CD14-positive monocyte (primary cell): ENCODE measurements at regions not wholly inside any gene's neighbourhood (a gene's known extent, or its start where the extent isn't known, plus 50 kb on each side); places are given as distances from the start of the nearest gene placed in this dataset.

Source experiments
- DNase-seq, 3 donors: peaks; one replicate each; pipeline ENCODE4 v3.0.0-alpha.2; 2011 to 2022
- H2AFZ ChIP-seq: 2 replicates; pipeline ENCODE4 v1.6.0; 2012; ENCODE audit warnings: mild to moderate bottlenecking, low read depth, low read length, inconsistent platforms; ENCODE audit not compliant: insufficient read depth, poor library complexity, severe bottlenecking
- H3K27ac ChIP-seq, 2 donors: 1 replicate in 1 of 2; 2 replicates in 1 of 2; pipeline ENCODE4 v1.5.1; 2012 to 2013; ENCODE audit warnings: low read length in 2 of 2, control low read depth in 1 of 2, inconsistent platforms in 1 of 2, low read depth in 1 of 2, mild to moderate bottlenecking in 1 of 2
- H3K27me3 ChIP-seq, 2 donors: one replicate each; pipeline versions ENCODE4 v1.6.0 to v1.6.1; 2011 to 2013; ENCODE audit warnings: low read length in 2 of 2; ENCODE audit not compliant: control insufficient read depth in 2 of 2, insufficient read depth in 2 of 2
- H3K36me3 ChIP-seq, 2 donors: replicated peaks in 1 of 2; 1 replicate in 1 of 2; 2 replicates in 1 of 2; pipeline versions ENCODE4 v1.5.1 to v1.6.1; 2012 to 2013; ENCODE audit warnings: low read length in 2 of 2, control low read depth in 1 of 2, inconsistent platforms in 1 of 2, mild to moderate bottlenecking in 1 of 2; ENCODE audit not compliant: insufficient read depth in 2 of 2, control insufficient read depth in 1 of 2
- H3K4me1 ChIP-seq, 2 donors: 1 replicate in 1 of 2; 2 replicates in 1 of 2; pipeline versions ENCODE4 v1.5.1 to v1.6.1; 2012 to 2013; ENCODE audit warnings: low read length in 2 of 2, control low read depth in 1 of 2, inconsistent platforms in 1 of 2, mild to moderate bottlenecking in 1 of 2, moderate library complexity in 1 of 2; ENCODE audit not compliant: insufficient read depth in 2 of 2, control insufficient read depth in 1 of 2
- H3K4me2 ChIP-seq: replicated peaks from 2 replicates; pipeline ENCODE3; 2012; ENCODE audit warnings: low read length, moderate library complexity, mild to moderate bottlenecking; ENCODE audit not compliant: poor library complexity, severe bottlenecking; ENCODE audit errors: extremely low read depth
- H3K4me3 ChIP-seq, 3 experiments: fragments of 200-600 bp in 1 of 3; sonication (generic) in 1 of 3; replicated peaks in 1 of 3; 1 replicate in 2 of 3; 2 replicates in 1 of 3; pipeline ENCODE4 v1.5.1; 2011 to 2013; ENCODE audit warnings: low read length in 3 of 3, mild to moderate bottlenecking in 3 of 3, control low read depth in 2 of 3, low read depth in 2 of 3, inconsistent platforms in 1 of 3, moderate library complexity in 1 of 3
- H3K79me2 ChIP-seq: 2 replicates; pipeline ENCODE4 v1.6.0; 2012; ENCODE audit warnings: mild to moderate bottlenecking, control low read depth, inconsistent platforms, low read length, moderate library complexity; ENCODE audit not compliant: insufficient read depth
- H3K9ac ChIP-seq: 2 replicates; pipeline ENCODE4 v1.6.0; 2017; ENCODE audit warnings: low read length, mild to moderate bottlenecking; ENCODE audit not compliant: insufficient read depth, poor library complexity, severe bottlenecking
- H3K9me3 ChIP-seq, 2 donors: replicated peaks in 1 of 2; 1 replicate in 1 of 2; 2 replicates in 1 of 2; pipeline versions ENCODE4 v1.5.1 to v1.6.1; 2012 to 2013; ENCODE audit warnings: low read length in 2 of 2, control low read depth in 1 of 2; ENCODE audit not compliant: control insufficient read depth in 1 of 2, insufficient read depth in 1 of 2
- H4K20me1 ChIP-seq: 2 replicates; pipeline ENCODE4 v1.6.0; 2012; ENCODE audit warnings: mild to moderate bottlenecking, low read length, control low read depth, moderate library complexity; ENCODE audit not compliant: insufficient read depth
- H3K27ac Mint-ChIP-seq, 7 donors: one replicate each; pipeline ENCODE4 v1.8.0; 2020; ENCODE audit warnings: mild to moderate bottlenecking in 7 of 7, mixed read lengths in 7 of 7, moderate library complexity in 6 of 7, inconsistent platforms in 2 of 7
- H3K27me3 Mint-ChIP-seq, 3 donors: one replicate each; pipeline ENCODE4 v1.8.0; 2021 to 2022; ENCODE audit warnings: low read depth in 3 of 3, mild to moderate bottlenecking in 3 of 3, mixed read lengths in 3 of 3, moderate library complexity in 3 of 3, inconsistent platforms in 1 of 3
- H3K36me3 Mint-ChIP-seq, 2 donors: one replicate each; pipeline ENCODE4 v1.8.0; 2020; ENCODE audit warnings: mixed read lengths in 2 of 2, inconsistent platforms in 1 of 2, mild to moderate bottlenecking in 1 of 2
- H3K4me1 Mint-ChIP-seq: one replicate; pipeline ENCODE4 v1.8.0; 2020; ENCODE audit warnings: mild to moderate bottlenecking, mixed read lengths
- H3K4me3 Mint-ChIP-seq, 2 donors: one replicate each; pipeline ENCODE4 v1.8.0; 2020; ENCODE audit warnings: mild to moderate bottlenecking in 2 of 2, mixed read lengths in 2 of 2, moderate library complexity in 1 of 2
- H3K9me3 Mint-ChIP-seq, 7 donors: one replicate each; pipeline ENCODE4 v1.8.0; 2020 to 2022; ENCODE audit warnings: mixed read lengths in 7 of 7, mild to moderate bottlenecking in 6 of 7, moderate library complexity in 6 of 7, inconsistent platforms in 2 of 7
- CTCF ChIP-seq: fragments of 200-600 bp; IDR thresholded peaks from one replicate; pipeline ENCODE4 v1.8.0; 2022; ENCODE audit warnings: antibody characterized with exemption, mild to moderate bottlenecking
- WGBS: methylation state at CpG from one replicate; pipeline ENCODE4 v1.1.5; 2013; ENCODE audit warnings: missing lambda C conversion rate; ENCODE audit not compliant: insufficient coverage; 5-methylcytosine and 5-hydroxymethylcytosine counted together
- intact Hi-C, 2 donors: fragments of 100-400 bp; cut with micrococcal nuclease; formaldehyde crosslinking; loops; one replicate each; pipeline versions ENCODE4 v1.15.0 to v1.15.1; 2023

- Mint-ChIP-seq H3K9me3 (peaks cover 0 to 2% (median 0%) of the 10 kb centered on the region in 7 donors), H3K4me3 (no peak overlapping the region), H3K4me1 (no peaks in the 10 kb centered on the region), H3K27me3 (no peaks in the 10 kb centered on the region), H3K36me3 (no peaks in the 10 kb centered on the region), H3K27ac (no peak overlapping the region)
- H4K20me1 ChIP-seq = no peaks in the 10 kb centered on the region
- H2AFZ ChIP-seq = no peak overlapping the region
- TF ChIP-seq CTCF = no peak
- no peak for DNase-seq
- H3K4me3 ChIP-seq = no peak overlapping the region
- H3K79me2 ChIP-seq = no peaks in the 10 kb centered on the region
- H3K9me3 ChIP-seq = no peaks in the 10 kb centered on the region
- 60% methylated on average over 1 of the region's 2 CpGs for WGBS
- no peak overlapping the region for H3K27ac ChIP-seq
- H3K27me3 ChIP-seq = no peaks in the 10 kb centered on the region
- no peaks in the 10 kb centered on the region for H3K4me1 ChIP-seq
- H3K4me2 ChIP-seq = no peak overlapping the region
- no peaks in the 10 kb centered on the region for H3K36me3 ChIP-seq
- intact Hi-C loops = no loop called here
- H3K9ac ChIP-seq = no peak overlapping the region
These were observed 432.7 kb downstream of the TMX3 start for GRCh38 chr18:68282232-68282631.

- Histone ChIP-seq H3K9me3 (no peaks in the 10 kb centered on the region), H3K36me3 (no peaks in the 10 kb centered on the region), H4K20me1 (no peaks in the 10 kb centered on the region), H3K4me1 (no peaks in the 10 kb centered on the region), H3K79me2 (no peaks in the 10 kb centered on the region), H2AFZ (no peak overlapping the region), H3K27me3 (no peaks in the 10 kb centered on the region), H3K27ac (no peak overlapping the region), H3K4me3 (no peak overlapping the region), H3K9ac (no peak overlapping the region), H3K4me2 (no peak overlapping the region)
- no peak overlapping the region for H3K4me3 Mint-ChIP-seq
- DNase-seq = no peak
- TF ChIP-seq CTCF = no peak
- intact Hi-C loops = no loop called here
- H3K27ac Mint-ChIP-seq = no peak overlapping the region
- no CpG with 5 or more reads among the region's 1 CpG for WGBS
- H3K27me3 Mint-ChIP-seq = no peaks in the 10 kb centered on the region
- no peaks in the 10 kb centered on the region for H3K36me3 Mint-ChIP-seq
- no peaks in the 10 kb centered on the region for H3K4me1 Mint-ChIP-seq
- H3K9me3 Mint-ChIP-seq = peaks cover 0 to 2% (median 1%) of the 10 kb centered on the region in 7 donors
These were observed 439.3 kb downstream of the TMX3 start for GRCh38 chr18:68275616-68276015.
